GM10266 (cell line): ENCODE measurements at regions not wholly inside any gene's neighbourhood (a gene's known extent, or its start where the extent isn't known, plus 50 kb on each side); places are given as distances from the start of the nearest gene placed in this dataset.
A peak's percentile ranks its signal among the peaks of the same experiment; 100 is the strongest.

Source experiments
- DNase-seq: peaks from one replicate; pipeline ENCODE4 v3.0.0; 2012; ENCODE audit errors: extremely low spot score
- CTCF ChIP-seq: IDR thresholded peaks from 2 replicates; pipeline ENCODE4 v1.5.1; 2012; ENCODE audit warnings: mild to moderate bottlenecking, low read depth; ENCODE audit not compliant: control insufficient read depth, insufficient read depth; ENCODE audit errors: missing control alignments

GRCh38 chrX:30504309-30504708 lies 73.3 kb downstream of the TASL start:
- peak; percentile 5 for DNase-seq
- peak; percentile 33 for TF ChIP-seq CTCF

- no peak for TF ChIP-seq CTCF
- DNase-seq: no peak
Measured at GRCh38 chrX:30495468-30495867, 82.1 kb downstream of the TASL start.

GRCh38 chrX:30493348-30493747 lies 84.2 kb downstream of the TASL start:
- TF ChIP-seq CTCF: no peak
- DNase-seq: no peak

GRCh38 chrX:30489323-30489722 lies 88.2 kb downstream of the TASL start:
- TF ChIP-seq CTCF: no peak
- DNase-seq: no peak

GRCh38 chrX:30488092-30488491 lies 89.5 kb downstream of the TASL start:
- no peak for TF ChIP-seq CTCF
- DNase-seq: peak; percentile 5

- TF ChIP-seq CTCF: no peak
- no peak for DNase-seq
Measured at GRCh38 chrX:30483996-30484395, 93.6 kb downstream of the TASL start.

GRCh38 chrX:30468471-30468870 lies 109.1 kb downstream of the TASL start:
- TF ChIP-seq CTCF: no peak
- no peak for DNase-seq
